Keratinocyte (primary cell): ENCODE measurements at regions not wholly inside any gene's neighbourhood (a gene's known extent, or its start where the extent isn't known, plus 50 kb on each side); places are given as distances from the start of the nearest gene placed in this dataset.

Experiments
- DNase-seq: peaks from one replicate; pipeline ENCODE4 v3.0.0-alpha.2; 2011; ENCODE audit warnings: low read depth, missing footprints, low spot score
- FAIRE-seq: peaks from 2 replicates; lab custom pipeline; 2011; peaks lifted over from hg19 to GRCh38; lab: Jason Lieb, UNC
- H2AFZ ChIP-seq: 2 replicates; pipeline ENCODE4 v1.6.0; 2012; ENCODE audit warnings: low read length, control low read depth, inconsistent platforms; ENCODE audit not compliant: control insufficient read depth
- H3K27ac ChIP-seq: 2 replicates; pipeline ENCODE4 v1.5.1; 2011; ENCODE audit warnings: low read length; ENCODE audit not compliant: control insufficient read depth, insufficient read depth
- H3K27me3 ChIP-seq: 3 replicates; pipeline ENCODE4 v1.6.0; 2011; ENCODE audit warnings: low read length; ENCODE audit not compliant: control insufficient read depth, insufficient read depth; ENCODE audit errors: extremely low read depth
- H3K36me3 ChIP-seq, 2 experiments: 2 replicates in 1 of 2; 3 replicates in 1 of 2; pipeline ENCODE4 v1.5.1; 2011; ENCODE audit warnings: low read length in 2 of 2, mild to moderate bottlenecking in 1 of 2; ENCODE audit not compliant: control insufficient read depth in 2 of 2, insufficient read depth in 2 of 2; ENCODE audit errors: extremely low read depth in 1 of 2
- H3K4me1 ChIP-seq: 3 replicates; pipeline ENCODE4 v1.5.1; 2011; ENCODE audit warnings: low read length; ENCODE audit not compliant: control insufficient read depth, insufficient read depth; ENCODE audit errors: extremely low read depth
- H3K4me2 ChIP-seq: 3 replicates; pipeline ENCODE4 v1.6.0; 2011; ENCODE audit warnings: low read depth, low read length; ENCODE audit not compliant: control insufficient read depth, insufficient read depth; ENCODE audit errors: extremely low read depth
- H3K4me3 ChIP-seq, 3 experiments: fragments of 200-600 bp in 1 of 3; sonication (generic) in 1 of 3; 2 replicates in 2 of 3; 3 replicates in 1 of 3; pipeline ENCODE4 v1.5.1; 2011 to 2016; ENCODE audit warnings: low read length in 3 of 3, mild to moderate bottlenecking in 3 of 3, control low read depth in 2 of 3, inconsistent platforms in 1 of 3, low read depth in 1 of 3, mixed read lengths in 1 of 3, mixed run types in 1 of 3, moderate library complexity in 1 of 3; ENCODE audit not compliant: control insufficient read depth in 2 of 3, insufficient read depth in 2 of 3; ENCODE audit errors: extremely low read depth in 1 of 3
- H3K79me2 ChIP-seq: 2 replicates; pipeline ENCODE4 v1.6.0; 2012; ENCODE audit warnings: low read length; ENCODE audit not compliant: control insufficient read depth, insufficient read depth
- H3K9ac ChIP-seq: 3 replicates; pipeline ENCODE4 v1.6.0; 2011; ENCODE audit warnings: low read length; ENCODE audit not compliant: control insufficient read depth, insufficient read depth; ENCODE audit errors: extremely low read depth
- H3K9me1 ChIP-seq: 3 replicates; pipeline ENCODE4 v1.6.0; 2011; ENCODE audit warnings: low read length; ENCODE audit not compliant: control insufficient read depth, insufficient read depth; ENCODE audit errors: extremely low read depth
- H3K9me3 ChIP-seq: 2 replicates; pipeline ENCODE4 v1.5.1; 2012; ENCODE audit warnings: low read depth, low read length; ENCODE audit not compliant: control insufficient read depth
- H4K20me1 ChIP-seq: 3 replicates; pipeline ENCODE4 v1.6.0; 2011; ENCODE audit warnings: low read length; ENCODE audit not compliant: control insufficient read depth, insufficient read depth; ENCODE audit errors: extremely low read depth
- CTCF ChIP-seq, 3 experiments: IDR thresholded peaks in 1 of 3; conservative IDR thresholded peaks in 1 of 3; optimal IDR thresholded peaks in 1 of 3; 2 replicates in 2 of 3; 3 replicates in 1 of 3; pipeline versions ENCODE3 to v1.5.1; 2011; ENCODE audit warnings: low read length in 3 of 3, mild to moderate bottlenecking in 3 of 3, moderate library complexity in 2 of 3, control low read depth in 1 of 3, inconsistent platforms in 1 of 3; ENCODE audit not compliant: insufficient read depth in 2 of 3; ENCODE audit errors: extremely low read depth in 1 of 3
- EZH2 ChIP-seq: IDR thresholded peaks from one replicate; pipeline ENCODE4 v1.6.1; 2012; ENCODE audit warnings: inconsistent platforms, mild to moderate bottlenecking, low read length, moderate library complexity
- dilution Hi-C: fragments of 300-500 bp; cut with MboI; formaldehyde crosslinking; loops from one replicate; pipeline ENCODE4 v1.7.0; 2020; ENCODE audit warnings: low sequenced_read_pairs; ENCODE audit not compliant: extremely low pct_ligation_motif_present

- Histone ChIP-seq H4K20me1 (no peaks in the 10 kb centered on the region), H3K4me2 (no peak overlapping the region), H3K27ac (no peak overlapping the region), H3K36me3 (no peaks in the 10 kb centered on the region), H3K4me1 (no peaks in the 10 kb centered on the region), H3K4me3 (no peak overlapping the region), H3K79me2 (no peaks in the 10 kb centered on the region), H3K9me1 (no peaks in the 10 kb centered on the region), H3K9me3 (no peaks in the 10 kb centered on the region), H3K9ac (no peak overlapping the region), H3K27me3 (no peaks in the 10 kb centered on the region), H2AFZ (no peak overlapping the region)
- dilution Hi-C loops: no loop called here
- FAIRE-seq (no peak), DNase-seq (no peak)
- TF ChIP-seq CTCF (optimal IDR thresholded peaks at IDR 0.05 in 1 of 3, IDR thresholded peaks at IDR 0.05 in 1 of 3, conservative IDR thresholded peaks at IDR 0.05 in 1 of 3; ENCODE audit: extremely low read depth in 1 of 3, insufficient read depth in 2 of 3, low read length in 3 of 3): no peak
- TF ChIP-seq EZH2: no peak
These were observed 341.8 kb upstream of the TBL1XR1 start for GRCh38 chr3:177538750-177539730.

GRCh38 chr3:177541541-177541940 lies 344.3 kb upstream of the TBL1XR1 start:
- Histone ChIP-seq H3K9me1 (no peaks in the 10 kb centered on the region), H3K79me2 (no peaks in the 10 kb centered on the region), H3K36me3 (no peaks in the 10 kb centered on the region), H3K27ac (no peak overlapping the region), H3K27me3 (no peaks in the 10 kb centered on the region), H3K4me2 (no peak overlapping the region), H3K4me3 (no peak overlapping the region), H2AFZ (no peak overlapping the region), H3K9ac (no peak overlapping the region), H4K20me1 (no peaks in the 10 kb centered on the region), H3K4me1 (no peaks in the 10 kb centered on the region), H3K9me3 (no peaks in the 10 kb centered on the region)
- TF ChIP-seq EZH2: no peak
- no peak for TF ChIP-seq CTCF (optimal IDR thresholded peaks at IDR 0.05 in 1 of 3, IDR thresholded peaks at IDR 0.05 in 1 of 3, conservative IDR thresholded peaks at IDR 0.05 in 1 of 3; ENCODE audit: extremely low read depth in 1 of 3, insufficient read depth in 2 of 3, low read length in 3 of 3)
- dilution Hi-C loops: no loop called here
- DNase-seq: no peak
- no peak for FAIRE-seq
